Kidney glomerular epithelial cell (primary cell): ENCODE measurements at regions not wholly inside any gene's neighbourhood (a gene's known extent, or its start where the extent isn't known, plus 50 kb on each side); places are given as distances from the start of the nearest gene placed in this dataset.
"Not testable (repeated sequence)": the region's sequence is repeated elsewhere in the genome, so short reads cannot be mapped to it uniquely, and the experiment has no call there.

ENCODE experiments used
- DNase-seq: peaks from one replicate; lab custom pipeline; 2025; lab: John Stamatoyannopoulos, UW

DNA sequence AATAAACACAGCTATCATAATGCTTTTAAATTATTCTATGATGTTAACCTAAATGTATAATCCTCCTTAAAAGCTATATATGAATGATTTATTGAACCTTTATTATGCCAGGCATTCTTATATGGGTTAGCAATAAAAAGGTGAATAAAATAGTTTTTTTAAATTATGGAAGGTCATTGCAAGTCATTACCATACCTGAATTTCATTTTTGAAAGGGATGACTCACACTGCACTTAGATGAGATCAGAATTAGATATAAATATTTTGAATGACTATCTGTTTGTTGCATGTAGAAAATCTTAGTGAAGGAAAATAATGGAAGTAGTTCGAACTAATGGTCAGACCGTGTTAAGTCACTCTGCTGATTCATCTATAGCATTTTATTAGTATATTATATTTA, 822.3 kb downstream of the LUZP2 start:
- no peak for DNase-seq

DNA sequence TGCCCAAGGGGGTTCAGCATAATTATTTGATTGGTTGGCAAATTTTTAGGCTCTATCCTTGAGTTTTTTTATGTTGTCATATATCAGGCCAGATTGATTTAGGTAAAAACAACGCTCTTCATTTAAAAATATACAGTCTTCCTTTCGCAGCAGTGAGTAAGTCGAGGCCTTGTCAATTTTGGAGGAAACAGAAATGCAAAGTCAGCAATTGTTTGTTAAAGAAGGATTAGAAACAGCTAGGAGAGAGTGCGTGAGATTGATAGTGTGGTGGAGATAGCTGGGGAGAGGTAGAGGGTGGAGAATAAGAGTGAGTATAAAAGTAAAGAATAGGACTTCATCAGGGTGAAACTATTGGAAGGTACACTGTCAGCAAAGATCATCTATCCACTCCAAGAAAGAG, 830.8 kb downstream of the LUZP2 start:
- DNase-seq: no peak

- DNase-seq: no peak
These were observed 842.4 kb downstream of the LUZP2 start for GRCh38 chr11:25339281-25339680.

- no peak for DNase-seq
These were observed 852.7 kb downstream of the LUZP2 start for GRCh38 chr11:25349537-25349936.

DNA sequence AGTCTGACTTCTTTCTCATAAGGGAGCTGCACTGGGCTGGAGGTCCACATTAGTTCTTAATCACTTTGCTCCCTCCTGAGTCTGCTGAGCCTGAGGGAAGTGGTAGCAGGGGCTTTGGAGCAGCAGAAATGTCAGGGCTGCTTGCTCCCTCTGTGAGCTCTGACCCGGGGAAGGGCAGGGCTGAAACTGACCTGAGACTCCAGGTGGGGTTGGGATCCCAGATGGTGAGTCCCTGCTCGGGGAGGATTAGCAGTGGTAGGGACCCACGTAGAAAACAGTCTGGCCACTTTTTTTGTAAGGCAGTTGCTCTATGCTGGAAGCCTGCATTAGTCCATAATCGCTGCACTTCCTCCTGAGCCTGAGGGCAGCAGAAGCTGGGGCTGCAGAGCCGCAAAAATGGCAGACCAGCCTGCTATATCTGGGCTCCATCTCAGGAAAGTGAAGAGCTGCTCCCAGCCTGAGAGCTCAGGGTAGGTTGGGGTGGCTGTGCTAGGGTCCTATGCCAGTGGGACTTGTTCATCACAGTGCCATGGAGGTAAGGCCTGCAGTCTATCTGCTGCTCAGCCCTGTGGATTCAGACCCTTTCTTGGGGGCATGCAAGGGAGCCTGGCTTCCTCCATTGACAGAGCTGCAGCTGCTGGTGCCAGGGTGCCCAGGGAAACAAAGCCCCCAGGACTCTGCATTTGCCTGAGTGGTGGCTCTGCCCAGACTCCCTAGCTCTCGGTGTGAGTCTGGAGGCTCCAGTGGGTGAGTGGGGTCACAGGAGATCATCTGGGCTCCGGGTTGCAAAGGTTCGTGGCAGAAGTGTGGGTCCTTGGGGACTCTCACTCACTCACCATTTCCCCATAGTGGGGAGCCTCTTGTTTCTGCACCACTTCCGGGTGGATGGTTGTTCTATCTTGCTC, 854.3 kb downstream of the LUZP2 start:
- no peak for DNase-seq

DNA sequence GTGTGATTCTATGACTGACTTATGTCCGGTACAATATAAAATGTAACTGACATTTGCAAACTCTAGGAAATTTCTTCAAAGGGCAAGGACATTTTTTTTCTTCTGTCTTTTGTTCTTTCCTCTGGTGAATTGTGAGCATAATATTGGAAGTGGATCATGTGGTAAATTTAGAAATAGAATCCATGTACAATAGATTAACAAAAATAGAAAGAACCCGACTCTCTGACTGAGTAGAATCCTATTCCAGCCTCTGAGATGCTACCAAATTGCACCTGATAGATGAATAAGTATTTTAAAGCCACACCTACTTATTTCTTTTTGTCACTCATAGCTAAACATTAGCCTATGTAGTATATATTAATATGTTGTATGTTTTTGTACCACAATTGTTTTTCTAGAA, 860.3 kb downstream of the LUZP2 start:
- DNase-seq: no peak

- DNase-seq: no peak
These were observed 880.6 kb downstream of the LUZP2 start for GRCh38 chr11:25377466-25377865.

DNA sequence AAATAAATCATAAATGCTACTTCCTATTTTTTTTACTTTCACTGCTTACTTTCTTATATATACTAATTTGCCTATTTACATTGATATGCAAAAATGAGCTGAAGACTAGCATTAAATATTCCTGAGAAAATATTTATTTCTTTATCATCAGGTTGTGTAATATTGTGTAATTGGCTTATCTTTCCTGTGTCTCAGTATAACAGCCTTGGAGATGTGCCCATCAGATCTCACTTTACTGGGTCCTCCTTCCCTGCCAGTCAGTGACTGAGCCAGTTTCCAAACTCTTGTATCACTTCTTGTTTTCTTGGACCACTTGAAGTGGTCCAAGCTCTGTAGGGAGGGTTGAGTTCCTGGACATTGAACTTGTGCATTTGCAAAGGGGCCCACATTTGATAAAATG, 900.0 kb downstream of the LUZP2 start:
- DNase-seq: no peak

DNA sequence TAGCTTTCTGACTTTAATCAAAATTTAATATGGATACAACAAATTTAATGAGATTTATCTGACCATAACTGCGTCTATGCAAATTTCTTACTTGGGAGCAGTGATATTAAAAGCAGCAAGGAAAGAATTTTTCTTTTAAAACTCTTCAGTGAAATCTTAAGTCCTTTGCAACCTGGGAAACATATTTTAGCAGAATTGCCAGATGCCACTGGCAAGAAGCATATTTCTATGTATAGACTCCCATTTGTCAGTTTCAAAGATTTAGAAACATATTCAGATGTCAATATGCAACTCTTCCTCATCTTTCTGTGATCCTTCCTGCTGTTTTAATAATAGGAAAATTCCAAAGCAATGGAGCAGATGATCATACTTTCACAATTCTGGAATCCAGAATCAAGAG, 911.3 kb downstream of the LUZP2 start:
- DNase-seq: no peak

DNA sequence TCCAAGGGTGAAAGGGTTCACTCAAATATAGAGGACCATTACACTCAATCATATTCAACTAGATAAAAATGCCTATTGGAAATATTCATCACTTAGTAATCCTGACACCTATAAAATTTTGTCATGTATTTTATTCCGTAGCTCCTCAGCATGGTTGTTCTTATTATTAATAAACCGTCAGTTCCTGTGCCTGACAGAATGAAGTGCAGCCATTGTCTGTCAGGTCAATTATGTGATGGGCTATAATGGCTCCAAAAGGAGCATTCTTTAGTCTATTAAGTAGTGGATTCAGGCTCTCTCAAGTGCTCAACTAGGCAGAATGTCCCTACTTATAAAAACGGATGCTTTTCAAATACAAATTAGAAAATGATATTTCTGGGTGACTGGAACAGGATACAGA, 916.1 kb upstream of the ANO3 start:
- DNase-seq: no peak

GRCh38 chr11:25423436-25424199, 908.3 kb upstream of the ANO3 start:
- peak; percentile 44 for DNase-seq

GRCh38 chr11:25432376-25432775, 899.6 kb upstream of the ANO3 start:
- no peak for DNase-seq

GRCh38 chr11:25435197-25435596, 896.7 kb upstream of the ANO3 start:
- no peak for DNase-seq

DNA sequence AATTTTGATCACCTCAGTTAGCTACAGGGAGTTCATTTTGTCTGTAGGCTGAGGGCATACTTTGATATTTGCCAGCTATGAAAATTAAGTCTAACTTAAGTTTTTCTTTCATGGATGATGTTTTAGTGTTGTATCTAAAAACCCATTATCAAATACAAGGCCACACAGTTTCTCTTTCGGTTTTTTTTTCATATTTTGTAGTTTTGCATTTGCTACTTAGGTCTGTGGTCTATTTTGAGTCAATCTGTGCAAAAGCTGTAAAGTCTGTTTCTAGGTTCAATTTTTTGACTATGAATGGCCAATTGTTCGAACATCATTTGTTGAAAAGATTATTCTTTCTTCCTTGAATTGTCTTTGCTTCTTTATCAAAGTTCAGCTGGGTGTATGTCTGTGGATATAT, 895.6 kb upstream of the ANO3 start:
- DNase-seq: no peak

- no peak for DNase-seq
These were observed 890.5 kb upstream of the ANO3 start for GRCh38 chr11:25441421-25441820.

- no peak for DNase-seq
These were observed 882.8 kb upstream of the ANO3 start for GRCh38 chr11:25449091-25449490.

GRCh38 chr11:25453471-25453870, 878.5 kb upstream of the ANO3 start:
- no peak for DNase-seq

- DNase-seq: no peak
These were observed 875.7 kb upstream of the ANO3 start for GRCh38 chr11:25456211-25456610.

DNA sequence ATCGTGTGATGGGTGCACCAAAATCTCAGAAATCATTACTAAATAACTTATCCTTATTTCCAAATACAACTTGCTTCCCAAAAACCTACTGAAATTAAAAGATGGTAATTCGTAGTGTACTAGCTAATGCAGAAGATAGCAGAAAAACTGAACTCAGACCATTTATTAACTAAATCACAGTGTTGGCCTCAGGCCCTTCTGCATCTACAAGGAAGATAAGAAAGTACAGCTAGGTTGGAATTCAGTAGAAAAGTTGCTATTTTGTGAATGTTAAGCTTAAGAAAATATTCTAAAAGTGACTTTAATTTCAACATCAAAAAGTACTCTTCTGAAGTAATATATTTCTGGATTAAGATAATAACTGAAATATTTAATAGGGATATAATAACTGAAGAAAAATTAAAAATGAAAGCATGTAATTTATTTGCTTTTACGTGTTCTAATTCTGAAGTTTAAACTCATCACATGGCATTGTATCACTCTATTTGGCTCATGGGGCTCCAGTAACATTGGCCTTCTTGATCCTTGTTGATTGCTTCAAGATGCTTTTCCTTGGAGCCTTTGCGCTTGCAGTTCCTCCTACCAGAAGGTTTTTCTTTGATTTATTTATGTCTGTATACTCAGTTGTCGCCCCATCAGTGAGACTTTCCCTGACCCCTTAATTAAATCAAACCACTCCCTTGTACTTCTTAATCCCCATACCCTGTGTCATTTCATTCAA, 847.9 kb upstream of the ANO3 start:
- DNase-seq: no peak

DNA sequence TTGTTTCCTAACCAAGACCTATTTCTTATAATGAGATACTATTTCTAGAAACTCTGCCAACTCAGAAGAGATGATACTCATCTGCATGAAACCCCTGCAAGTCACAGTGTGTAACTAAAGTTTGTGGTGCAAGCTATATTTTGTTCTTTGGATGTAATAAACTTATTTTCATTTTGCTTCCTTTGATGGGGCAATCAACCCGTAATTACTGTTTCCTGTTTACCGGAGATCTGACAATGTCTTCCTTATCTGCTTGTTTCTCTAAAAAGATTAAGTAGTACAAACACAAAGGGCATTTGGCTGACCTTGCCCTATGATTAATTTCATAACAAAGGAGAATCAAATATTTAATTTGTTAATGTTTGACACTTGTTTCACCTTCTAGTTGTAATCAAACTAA, 846.6 kb upstream of the ANO3 start:
- DNase-seq: no peak

- not testable (repeated sequence) for DNase-seq
These were observed 845.6 kb upstream of the ANO3 start for GRCh38 chr11:25486338-25486737.

DNA sequence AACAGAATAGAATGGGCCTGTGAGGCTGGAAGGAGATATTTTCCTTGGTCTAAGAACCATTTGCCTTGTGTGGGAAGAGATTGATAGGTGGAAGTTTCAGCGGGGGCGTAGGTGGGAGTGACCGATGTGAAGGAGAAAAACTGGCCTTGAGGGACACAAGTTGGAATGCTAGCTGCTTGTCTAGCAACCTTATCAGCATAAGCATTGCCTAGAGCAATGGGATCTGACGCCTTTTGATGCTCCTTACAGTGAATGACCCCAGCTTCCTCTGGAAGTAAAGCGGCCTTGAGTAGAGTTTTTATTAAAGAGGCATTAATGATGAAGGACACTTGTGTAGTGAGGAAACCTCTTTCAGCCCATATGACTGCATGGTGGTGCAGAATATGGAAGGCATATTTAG, 843.8 kb upstream of the ANO3 start:
- DNase-seq: not testable (repeated sequence)

- not testable (repeated sequence) for DNase-seq
These were observed 830.5 kb upstream of the ANO3 start for GRCh38 chr11:25501426-25501825.
